Endothelial cell of umbilical vein (primary cell): ENCODE measurements at regions not wholly inside any gene's neighbourhood (a gene's known extent, or its start where the extent isn't known, plus 50 kb on each side); places are given as distances from the start of the nearest gene placed in this dataset.

ENCODE experiments used
- BruUV-seq: library from RNA; stranded (reverse); fragments of 400-500 nt; replicated peaks from 2 replicates; lab custom pipeline; 2021; lab: Mats Ljungman, UMichigan
- CTCF ChIA-PET: fragments of 300-600, 350-600 bp; sonication (Branson Sonifier 250); formaldehyde crosslinking; loops from one replicate; lab custom pipeline; 2021; ENCODE audit warnings: antibody characterized with exemption, inconsistent platforms; lab: Charles Lee
- POLR2A ChIA-PET: fragments of 300-600, 350-600 bp; sonication (Branson Sonifier 250); formaldehyde crosslinking; loops from one replicate; lab custom pipeline; 2021; ENCODE audit warnings: antibody characterized with exemption, inconsistent platforms; lab: Charles Lee
- DNase-seq: peaks from one replicate; pipeline ENCODE4 v3.0.0-alpha.2; 2011; ENCODE audit warnings: low read depth, low spot score
- FAIRE-seq: peaks from 2 replicates; lab custom pipeline; 2011; peaks lifted over from hg19 to GRCh38; lab: Jason Lieb, UNC
- H2AFZ ChIP-seq: 2 replicates; pipeline ENCODE4 v1.6.0; 2012; ENCODE audit warnings: low read depth, low read length, control low read depth, inconsistent platforms
- H3K27ac ChIP-seq: 2 replicates; pipeline ENCODE4 v1.5.1; 2011; ENCODE audit warnings: low read depth, mild to moderate bottlenecking, control low read depth, low read length, moderate library complexity; ENCODE audit not compliant: insufficient read depth
- H3K27me3 ChIP-seq, 2 experiments: 2 replicates each; pipeline versions ENCODE4 v1.6.0 to v1.6.1; 2011; ENCODE audit warnings: low read length in 2 of 2, mixed read lengths in 1 of 2; ENCODE audit not compliant: control insufficient read depth in 2 of 2, insufficient read depth in 2 of 2
- H3K36me3 ChIP-seq, 2 experiments: 2 replicates in 1 of 2; 3 replicates in 1 of 2; pipeline ENCODE4 v1.5.1; 2011; ENCODE audit warnings: low read length in 2 of 2, mild to moderate bottlenecking in 1 of 2, moderate library complexity in 1 of 2; ENCODE audit not compliant: control insufficient read depth in 2 of 2, insufficient read depth in 2 of 2; ENCODE audit errors: extremely low read depth in 1 of 2
- H3K4me1 ChIP-seq: 3 replicates; pipeline ENCODE4 v1.5.1; 2011; ENCODE audit warnings: mild to moderate bottlenecking, low read length; ENCODE audit not compliant: control insufficient read depth, insufficient read depth; ENCODE audit errors: extremely low read depth
- H3K4me2 ChIP-seq: 2 replicates; pipeline ENCODE4 v1.6.1; 2011; ENCODE audit warnings: low read length, control low read depth, mixed read lengths; ENCODE audit not compliant: insufficient read depth
- H3K4me3 ChIP-seq, 3 experiments: fragments of 200-600 bp in 1 of 3; sonication (generic), shearing (Covaris generic) in 1 of 3; replicated peaks in 1 of 3; 2 replicates each; pipeline ENCODE4 v1.5.1; 2011 to 2016; ENCODE audit warnings: control low read depth in 3 of 3, low read length in 3 of 3, mild to moderate bottlenecking in 2 of 3, inconsistent platforms in 1 of 3, low read depth in 1 of 3, moderate library complexity in 1 of 3; ENCODE audit not compliant: insufficient read depth in 1 of 3
- H3K79me2 ChIP-seq: 2 replicates; pipeline ENCODE4 v1.6.0; 2012; ENCODE audit warnings: low read length, inconsistent platforms; ENCODE audit not compliant: control insufficient read depth, insufficient read depth
- H3K9ac ChIP-seq: replicated peaks from 2 replicates; pipeline ENCODE3; 2011; ENCODE audit warnings: low read length, control low read depth; ENCODE audit not compliant: insufficient read depth; ENCODE audit errors: extremely low read depth
- H3K9me1 ChIP-seq: replicated peaks from 3 replicates; pipeline ENCODE4 v1.6.0; 2011; ENCODE audit warnings: mild to moderate bottlenecking, low read length; ENCODE audit not compliant: control insufficient read depth, insufficient read depth; ENCODE audit errors: extremely low read depth
- H3K9me3 ChIP-seq: replicated peaks from 2 replicates; pipeline ENCODE4 v1.5.1; 2012; ENCODE audit warnings: low read length, inconsistent platforms; ENCODE audit not compliant: control insufficient read depth, insufficient read depth
- H4K20me1 ChIP-seq: replicated peaks from 2 replicates; pipeline ENCODE3; 2011; ENCODE audit warnings: mild to moderate bottlenecking, low read length; ENCODE audit not compliant: control insufficient read depth, insufficient read depth; ENCODE audit errors: extremely low read depth
- GATA2 ChIP-seq: IDR thresholded peaks from 2 replicates; pipeline ENCODE4 v1.7.0; 2011; ENCODE audit warnings: low read depth, mild to moderate bottlenecking, moderate library complexity, mixed read lengths, low read length; ENCODE audit not compliant: insufficient read length, insufficient read depth
- MYC ChIP-seq: IDR thresholded peaks from one replicate; pipeline ENCODE4 v1.6.1; 2011; ENCODE audit warnings: mild to moderate bottlenecking, low read depth, low read length
- POLR2A ChIP-seq: IDR thresholded peaks from 2 replicates; pipeline ENCODE4 v1.6.1; 2012; ENCODE audit warnings: low read depth, mild to moderate bottlenecking, control low read depth, low read length
- POLR2AphosphoS5 ChIP-seq: IDR thresholded peaks from 2 replicates; pipeline ENCODE4 v1.6.1; 2012; ENCODE audit warnings: low read depth, mild to moderate bottlenecking, control low read depth, low read length, moderate library complexity; ENCODE audit not compliant: insufficient read depth
- dilution Hi-C: fragments of 300-500 bp; cut with MboI; formaldehyde crosslinking; loops from one replicate; pipeline ENCODE4 v1.15.0; 2019; ENCODE audit warnings: low sequenced_read_pairs; ENCODE audit not compliant: extremely low pct_ligation_motif_present
- intact Hi-C: fragments of 100-400 bp; cut with micrococcal nuclease; formaldehyde crosslinking; loops from one replicate; pipeline ENCODE4 v1.10.0; 2022
- TF ChIP-seq, protein P1 (sequence below): IDR thresholded peaks from 2 replicates; pipeline ENCODE4 v1.6.1; 2011; ENCODE audit not compliant: insufficient read depth, insufficient read length

DNA sequence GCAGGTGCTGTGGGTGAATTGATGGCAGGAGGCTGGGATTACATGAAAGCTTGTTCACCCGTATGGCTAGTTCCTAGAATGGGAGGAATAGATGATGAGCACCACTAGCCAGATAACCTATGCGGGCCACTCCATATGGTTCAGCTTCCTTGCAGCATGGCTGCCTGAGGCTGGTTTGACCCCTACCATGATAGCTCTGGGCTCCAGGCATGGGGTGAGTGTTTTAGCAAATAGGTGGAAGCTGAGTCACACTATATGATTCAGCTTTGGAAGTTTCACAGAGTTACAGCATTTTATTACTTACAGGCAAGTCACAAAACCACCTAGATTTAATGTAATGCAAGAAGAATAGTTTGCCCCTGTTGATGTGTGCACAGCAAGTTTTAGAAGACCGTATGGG is 603.2 kb downstream of the STIM2 start:
- Histone ChIP-seq H3K27ac (no peak overlapping the region), H3K27me3 (no peaks in the 10 kb centered on the region), H3K9me3 (no peaks in the 10 kb centered on the region), H3K9me1 (no peaks in the 10 kb centered on the region), H4K20me1 (no peaks in the 10 kb centered on the region), H3K4me2 (no peak overlapping the region), H3K79me2 (no peaks in the 10 kb centered on the region), H2AFZ (no peak overlapping the region), H3K36me3 (no peaks in the 10 kb centered on the region), H3K4me3 (no peak overlapping the region), H3K4me1 (no peaks in the 10 kb centered on the region), H3K9ac (no peak overlapping the region)
- intact Hi-C loops: no loop called here
- POLR2A ChIA-PET: no interaction called here
- FAIRE-seq (no peak), DNase-seq (no peak)
- dilution Hi-C loops: no loop called here
- BruUV-seq: no TSS peak
- CTCF ChIA-PET: no interaction called here
- TF ChIP-seq MYC: no peak
- TF ChIP-seq POLR2A: no peak
- TF ChIP-seq GATA2: no peak

DNA sequence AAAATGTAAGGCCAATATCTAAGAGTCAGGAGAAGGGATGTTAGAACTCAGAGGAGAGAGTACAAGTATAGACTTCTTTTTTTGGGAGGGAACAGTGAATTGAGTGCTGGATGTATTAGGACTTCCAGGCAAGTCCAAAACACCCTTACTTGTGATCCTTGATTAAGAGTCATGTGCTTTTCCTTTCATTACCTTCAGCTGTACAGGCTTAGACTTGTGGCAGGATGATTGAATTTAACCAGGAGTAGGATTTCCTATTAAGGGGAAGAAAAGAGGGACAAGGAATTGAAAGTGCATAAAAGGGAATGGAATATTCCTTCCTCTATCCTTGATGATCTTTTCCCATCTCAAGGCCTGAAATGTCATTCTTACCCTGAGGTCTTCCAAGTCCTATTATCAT is 606.7 kb downstream of the STIM2 start:
- TF ChIP-seq, protein P1, sequence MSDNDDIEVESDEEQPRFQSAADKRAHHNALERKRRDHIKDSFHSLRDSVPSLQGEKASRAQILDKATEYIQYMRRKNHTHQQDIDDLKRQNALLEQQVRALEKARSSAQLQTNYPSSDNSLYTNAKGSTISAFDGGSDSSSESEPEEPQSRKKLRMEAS: no peak
- TF ChIP-seq POLR2AphosphoS5 (no peak), POLR2A (no peak), MYC (no peak), GATA2 (no peak)
- intact Hi-C loops: no loop called here
- H3K9me1 ChIP-seq: no peaks in the 10 kb centered on the region
- dilution Hi-C loops: no loop called here
- CTCF ChIA-PET: no interaction called here
- no peak overlapping the region for H3K4me3 ChIP-seq
- FAIRE-seq (no peak), DNase-seq (no peak)
- no peaks in the 10 kb centered on the region for H3K79me2 ChIP-seq
- no TSS peak for BruUV-seq
- H3K4me2 ChIP-seq: no peak overlapping the region
- no peaks in the 10 kb centered on the region for H3K27me3 ChIP-seq
- H3K4me1 ChIP-seq: no peaks in the 10 kb centered on the region
- no peak overlapping the region for H2AFZ ChIP-seq
- H3K9ac ChIP-seq: no peak overlapping the region
- POLR2A ChIA-PET: no interaction called here
- H3K27ac ChIP-seq: no peak overlapping the region
- no peaks in the 10 kb centered on the region for H3K36me3 ChIP-seq
- H4K20me1 ChIP-seq: no peaks in the 10 kb centered on the region
- no peaks in the 10 kb centered on the region for H3K9me3 ChIP-seq
